Astrocyte (in vitro differentiated cells and primary cell): ENCODE measurements at regions not wholly inside any gene's neighbourhood (a gene's known extent, or its start where the extent isn't known, plus 50 kb on each side); places are given as distances from the start of the nearest gene placed in this dataset.

Experiments
- EZH2 ChIP-seq: IDR thresholded peaks from 2 replicates; pipeline ENCODE4 v1.6.1; 2012; ENCODE audit warnings: mild to moderate bottlenecking, low read length, inconsistent platforms; ENCODE audit not compliant: insufficient read depth
- TF ChIP-seq, protein P1 (sequence below): IDR thresholded peaks from 2 replicates; pipeline ENCODE4 v1.5.1; 2011; ENCODE audit warnings: low read depth, mild to moderate bottlenecking, inconsistent platforms, low read length, moderate library complexity; ENCODE audit not compliant: insufficient read depth

DNA sequence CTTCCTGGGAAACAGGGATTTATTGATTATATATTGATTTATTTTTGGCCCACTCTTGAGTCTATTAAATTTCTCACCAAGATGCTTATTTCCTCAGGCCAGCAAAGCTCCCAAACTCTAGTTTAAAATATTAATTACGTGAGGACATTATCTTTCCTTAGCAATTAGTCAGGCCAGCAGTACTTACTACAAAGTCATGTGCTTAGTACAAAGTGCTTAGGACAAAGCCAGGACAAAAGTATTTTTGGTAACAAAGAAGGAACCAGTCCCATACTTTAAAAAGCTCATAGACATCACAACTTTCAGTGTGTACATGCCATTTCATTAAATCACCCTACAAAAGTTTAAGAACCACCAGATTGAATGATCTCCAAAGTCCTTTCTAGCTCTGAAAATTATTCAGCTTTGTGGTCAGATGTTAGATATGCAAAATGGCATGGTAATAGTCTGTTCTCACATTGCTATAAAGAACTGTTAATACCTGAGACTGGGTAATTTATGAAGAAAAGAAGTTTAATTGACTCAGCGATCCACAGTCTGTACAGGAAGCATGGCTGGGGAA, 94.7 kb upstream of the PWP1 start:
- TF ChIP-seq EZH2, result no peak
- TF ChIP-seq, protein P1, sequence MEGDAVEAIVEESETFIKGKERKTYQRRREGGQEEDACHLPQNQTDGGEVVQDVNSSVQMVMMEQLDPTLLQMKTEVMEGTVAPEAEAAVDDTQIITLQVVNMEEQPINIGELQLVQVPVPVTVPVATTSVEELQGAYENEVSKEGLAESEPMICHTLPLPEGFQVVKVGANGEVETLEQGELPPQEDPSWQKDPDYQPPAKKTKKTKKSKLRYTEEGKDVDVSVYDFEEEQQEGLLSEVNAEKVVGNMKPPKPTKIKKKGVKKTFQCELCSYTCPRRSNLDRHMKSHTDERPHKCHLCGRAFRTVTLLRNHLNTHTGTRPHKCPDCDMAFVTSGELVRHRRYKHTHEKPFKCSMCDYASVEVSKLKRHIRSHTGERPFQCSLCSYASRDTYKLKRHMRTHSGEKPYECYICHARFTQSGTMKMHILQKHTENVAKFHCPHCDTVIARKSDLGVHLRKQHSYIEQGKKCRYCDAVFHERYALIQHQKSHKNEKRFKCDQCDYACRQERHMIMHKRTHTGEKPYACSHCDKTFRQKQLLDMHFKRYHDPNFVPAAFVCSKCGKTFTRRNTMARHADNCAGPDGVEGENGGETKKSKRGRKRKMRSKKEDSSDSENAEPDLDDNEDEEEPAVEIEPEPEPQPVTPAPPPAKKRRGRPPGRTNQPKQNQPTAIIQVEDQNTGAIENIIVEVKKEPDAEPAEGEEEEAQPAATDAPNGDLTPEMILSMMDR, result no peak
